GM23338 (cell line): ENCODE measurements at regions not wholly inside any gene's neighbourhood (a gene's known extent, or its start where the extent isn't known, plus 50 kb on each side); places are given as distances from the start of the nearest gene placed in this dataset.
A peak's percentile ranks its signal among the peaks of the same experiment; 100 is the strongest.

Source experiments
- ATAC-seq: fragments of 200-7000 bp; cut with Tn5 transposase; 3 replicates; pipeline ENCODE4 v1.9.1; 2020
- DNase-seq: peaks from one replicate; pipeline ENCODE4 v3.0.0-alpha.2; 2015; ENCODE audit warnings: low spot score
- H2AFZ ChIP-seq: fragments of 200-600 bp; sonication (generic); 2 replicates; pipeline ENCODE4 v1.8.0; 2016; ENCODE audit warnings: antibody characterized with exemption, mild to moderate bottlenecking, moderate library complexity
- H3F3A ChIP-seq: fragments of 200-600 bp; sonication (generic); replicated peaks from 2 replicates; pipeline ENCODE4 v1.8.0; 2017; ENCODE audit warnings: antibody characterized with exemption, mixed run types, low read depth
- H3K27ac ChIP-seq: fragments of 200-600 bp; sonication (generic); 2 replicates; pipeline ENCODE4 v1.6.1; 2016; ENCODE audit warnings: low read depth
- H3K27me3 ChIP-seq: fragments of 200-600 bp; sonication (generic); 2 replicates; pipeline ENCODE4 v1.8.0; 2016; ENCODE audit warnings: mild to moderate bottlenecking, mixed run types, moderate library complexity; ENCODE audit not compliant: insufficient read depth
- H3K36me3 ChIP-seq: fragments of 200-600 bp; sonication (generic); 2 replicates; pipeline ENCODE4 v1.8.0; 2016; ENCODE audit warnings: mild to moderate bottlenecking; ENCODE audit not compliant: insufficient read depth
- H3K4me1 ChIP-seq: fragments of 200-600 bp; sonication (generic); 2 replicates; pipeline ENCODE4 v1.8.0; 2016; ENCODE audit warnings: mild to moderate bottlenecking, moderate library complexity; ENCODE audit not compliant: insufficient read depth
- H3K4me2 ChIP-seq: fragments of 200-600 bp; sonication (generic); 2 replicates; pipeline ENCODE4 v1.7.1; 2017; ENCODE audit warnings: mixed run types
- H3K4me3 ChIP-seq: fragments of 200-600 bp; sonication (generic); 2 replicates; pipeline ENCODE4 v1.6.1; 2016; ENCODE audit warnings: mixed run types
- H3K79me2 ChIP-seq: fragments of 200-600 bp; sonication (generic); replicated peaks from 2 replicates; pipeline ENCODE4 v1.8.0; 2017; ENCODE audit warnings: mild to moderate bottlenecking; ENCODE audit not compliant: insufficient read depth
- H3K9me2 ChIP-seq: fragments of 200-600 bp; sonication (generic); 2 replicates; pipeline ENCODE4 v1.8.0; 2017; ENCODE audit not compliant: insufficient read depth
- H4K20me1 ChIP-seq: fragments of 200-600 bp; sonication (generic); replicated peaks from 2 replicates; pipeline ENCODE4 v1.8.0; 2017; ENCODE audit warnings: mild to moderate bottlenecking; ENCODE audit not compliant: insufficient read depth
- H3K27ac Mint-ChIP-seq: 2 replicates; pipeline ENCODE4 v1.8.0; 2020; ENCODE audit warnings: inconsistent platforms, mild to moderate bottlenecking, moderate library complexity, mixed read lengths
- H3K27me3 Mint-ChIP-seq: 3 replicates; pipeline ENCODE4 v1.8.0; 2022; ENCODE audit warnings: low read depth, mild to moderate bottlenecking, moderate library complexity, mixed read lengths, inconsistent platforms; ENCODE audit not compliant: insufficient read depth, poor library complexity
- H3K36me3 Mint-ChIP-seq: 3 replicates; pipeline ENCODE4 v1.8.0; 2021; ENCODE audit warnings: low read depth, mild to moderate bottlenecking, inconsistent platforms, moderate library complexity, mixed read lengths
- H3K4me1 Mint-ChIP-seq: 3 replicates; pipeline ENCODE4 v1.8.0; 2020; ENCODE audit warnings: mild to moderate bottlenecking, inconsistent platforms, mixed read lengths
- H3K4me3 Mint-ChIP-seq: 3 replicates; pipeline ENCODE4 v1.8.0; 2021; ENCODE audit warnings: moderate library complexity, mild to moderate bottlenecking, inconsistent platforms, mixed read lengths
- H3K9me3 Mint-ChIP-seq: 3 replicates; pipeline ENCODE4 v1.8.0; 2020; ENCODE audit warnings: moderate library complexity, mild to moderate bottlenecking, inconsistent platforms, mixed read lengths
- CREB1 ChIP-seq: fragments of 250-450 bp; sonication (Bioruptor Pico); IDR thresholded peaks from 2 replicates; pipeline ENCODE4 v1.5.0; 2020; ENCODE audit warnings: low read depth, mild to moderate bottlenecking, moderate library complexity
- CTCF ChIP-seq, 2 experiments: fragments of 200-600 bp in 1 of 2; sonication (generic) in 1 of 2; conservative IDR thresholded peaks; 2 replicates each; pipeline versions ENCODE4 v1.5.1 to v1.6.1; 2016 to 2017; ENCODE audit warnings: antibody characterized with exemption in 2 of 2, low read depth in 2 of 2, mild to moderate bottlenecking in 2 of 2, moderate library complexity in 1 of 2
- ETS1 ChIP-seq: IDR thresholded peaks from 2 replicates; pipeline ENCODE4 v1.6.1; 2016; ENCODE audit warnings: antibody characterized with exemption
- EZH2 ChIP-seq: fragments of 200-600 bp; sonication (generic); IDR thresholded peaks from one replicate; pipeline ENCODE4 v1.8.0; 2017; ENCODE audit warnings: antibody characterized with exemption, mild to moderate bottlenecking, low read depth; ENCODE audit not compliant: unreplicated experiment
- EZH2phosphoT487 ChIP-seq: fragments of 200-600 bp; sonication (generic); IDR thresholded peaks from one replicate; pipeline ENCODE4 v1.8.1; 2018; ENCODE audit warnings: antibody characterized with exemption; ENCODE audit not compliant: unreplicated experiment
- JUNB ChIP-seq: IDR thresholded peaks from one replicate; pipeline ENCODE4 v1.6.1; 2016; ENCODE audit warnings: antibody characterized with exemption; ENCODE audit not compliant: unreplicated experiment
- NANOG ChIP-seq: IDR thresholded peaks from 2 replicates; pipeline ENCODE4 v1.6.1; 2016; ENCODE audit warnings: antibody characterized with exemption, borderline replicate concordance
- POLR2AphosphoS5 ChIP-seq: IDR thresholded peaks from 2 replicates; pipeline ENCODE4 v1.6.1; 2016; ENCODE audit warnings: antibody characterized with exemption, low read depth
- REST ChIP-seq: IDR thresholded peaks from one replicate; pipeline ENCODE4 v1.6.1; 2018; ENCODE audit warnings: antibody characterized with exemption; ENCODE audit not compliant: unreplicated experiment
- ZNF114 ChIP-seq: fragments of 250-450 bp; sonication (Bioruptor Pico); IDR thresholded peaks from 2 replicates; pipeline ENCODE4 v1.5.0; 2020; ENCODE audit warnings: mild to moderate bottlenecking, moderate library complexity
- ZNF331 ChIP-seq: fragments of 250-450 bp; sonication (Bioruptor Pico); IDR thresholded peaks from 2 replicates; pipeline ENCODE4 v1.5.0; 2020; ENCODE audit warnings: low read depth, mild to moderate bottlenecking, moderate library complexity
- ZNF462 ChIP-seq: fragments of 250-450 bp; sonication (Bioruptor Pico); IDR thresholded peaks from 2 replicates; pipeline ENCODE4 v1.5.0; 2020; ENCODE audit warnings: mild to moderate bottlenecking, moderate library complexity

- H3K4me1 ChIP-seq: no peaks in the 10 kb centered on the region
- no peak overlapping the region for H3K27ac ChIP-seq
- Mint-ChIP-seq H3K4me3 (no peak overlapping the region), H3K9me3 (no peaks in the 10 kb centered on the region), H3K27ac (no peak overlapping the region), H3K27me3 (no peaks in the 10 kb centered on the region), H3K4me1 (peaks cover 8% of the 10 kb centered on the region; the same call in 2 of the 3 replicates), H3K36me3 (no peaks in the 10 kb centered on the region)
- no peaks in the 10 kb centered on the region for H4K20me1 ChIP-seq
- H3K9me2 ChIP-seq: no peaks in the 10 kb centered on the region
- H3F3A ChIP-seq: no peaks in the 10 kb centered on the region
- DNase-seq (peak; percentile 82), ATAC-seq (peak; percentile 98)
- H3K79me2 ChIP-seq: no peaks in the 10 kb centered on the region
- H3K4me2 ChIP-seq: no peak overlapping the region
- no peaks in the 10 kb centered on the region for H3K27me3 ChIP-seq
- TF ChIP-seq NANOG: no peak
- no peak for TF ChIP-seq ZNF331 (CRISPR knock-in tag)
- TF ChIP-seq EZH2: no peak
- no peak for TF ChIP-seq EZH2phosphoT487
- no peak for TF ChIP-seq REST
- peak; percentile 73 to 81 for TF ChIP-seq CTCF (conservative IDR thresholded peaks at IDR 0.05; ENCODE audit: low read depth in 2 of 2)
- TF ChIP-seq ETS1: no peak
- peak; percentile 69; the same call in 1 of the 2 replicates for TF ChIP-seq ZNF462 (CRISPR knock-in tag)
- no peak for TF ChIP-seq ZNF114 (CRISPR knock-in tag)
- TF ChIP-seq CREB1 (CRISPR knock-in tag): peak; percentile 7; the same call in 1 of the 2 replicates
- no peak for TF ChIP-seq POLR2AphosphoS5
- no peak for TF ChIP-seq JUNB
- H3K36me3 ChIP-seq: no peaks in the 10 kb centered on the region
- H3K4me3 ChIP-seq: no peak overlapping the region
- H2AFZ ChIP-seq: peak overlapping the region; percentile 78; the same call in 1 of the 2 replicates
Measured at GRCh38 chr4:54976682-54977081, 148.7 kb downstream of the KDR start.
